RWPE2 (cell line): ENCODE measurements at regions not wholly inside any gene's neighbourhood (a gene's known extent, or its start where the extent isn't known, plus 50 kb on each side); places are given as distances from the start of the nearest gene placed in this dataset.

Source experiments
- ATAC-seq: fragments of 200-7000 bp; cut with Tn5 transposase; 3 replicates; pipeline ENCODE4 v1.9.1; 2021; ENCODE audit warnings: low read depth
- DNase-seq: peaks from one replicate; pipeline ENCODE4 v3.0.0-alpha.2; 2020; ENCODE audit warnings: low spot score
- H3K27ac ChIP-seq: fragments of 450-650 bp; 2 replicates; pipeline ENCODE4 v1.5.1; 2017; ENCODE audit warnings: mild to moderate bottlenecking; ENCODE audit not compliant: poor library complexity, severe bottlenecking
- H3K27me3 ChIP-seq: fragments of 250-450 bp; sonication (Bioruptor Pico); 2 replicates; pipeline ENCODE4 v1.5.1; 2021; ENCODE audit warnings: mild to moderate bottlenecking, moderate library complexity; ENCODE audit not compliant: insufficient read depth, poor library complexity, severe bottlenecking
- H3K36me3 ChIP-seq: fragments of 250-450 bp; sonication (Bioruptor Pico); 2 replicates; pipeline ENCODE4 v1.5.1; 2020; ENCODE audit warnings: low read depth, mild to moderate bottlenecking, moderate library complexity
- H3K4me1 ChIP-seq: fragments of 250-450 bp; sonication (Bioruptor Pico); 2 replicates; pipeline ENCODE4 v1.5.1; 2021; ENCODE audit warnings: mild to moderate bottlenecking, moderate library complexity; ENCODE audit not compliant: insufficient read depth, poor library complexity, severe bottlenecking
- H3K4me3 ChIP-seq: fragments of 250-450 bp; sonication (Bioruptor Pico); 2 replicates; pipeline ENCODE4 v1.5.1; 2021; ENCODE audit warnings: mild to moderate bottlenecking, moderate library complexity; ENCODE audit not compliant: severe bottlenecking
- H3K9me3 ChIP-seq: fragments of 250-450 bp; sonication (Bioruptor Pico); 2 replicates; pipeline ENCODE4 v1.5.1; 2021; ENCODE audit warnings: mild to moderate bottlenecking, moderate library complexity; ENCODE audit not compliant: severe bottlenecking
- CTCF ChIP-seq: fragments of 450-650 bp; IDR thresholded peaks from one replicate; pipeline ENCODE4 v1.5.1; 2017; ENCODE audit warnings: mild to moderate bottlenecking, moderate library complexity; ENCODE audit not compliant: poor library complexity, severe bottlenecking

GRCh38 chr11:79897896-79898295, 457.1 kb upstream of the TENM4 start:
- no peak for ATAC-seq
- H3K4me1 ChIP-seq: no peaks in the 10 kb centered on the region

GRCh38 chr11:79896258-79896657, 455.4 kb upstream of the TENM4 start:
- no peaks in the 10 kb centered on the region for H3K27me3 ChIP-seq
- DNase-seq (no peak), ATAC-seq (peak; percentile 49; the same call in 1 of the 3 replicates)
- H3K36me3 ChIP-seq: no peaks in the 10 kb centered on the region
- H3K4me3 ChIP-seq: no peak overlapping the region
- H3K4me1 ChIP-seq: no peaks in the 10 kb centered on the region
- H3K27ac ChIP-seq: no peak overlapping the region
- peaks cover 3% of the 10 kb centered on the region for H3K9me3 ChIP-seq
- no peak for TF ChIP-seq CTCF

More at GRCh38 chr11:79897896-79898295, 457.1 kb upstream of the TENM4 start:
- Histone ChIP-seq H3K27ac (no peak overlapping the region), H3K4me3 (no peak overlapping the region), H3K9me3 (peaks cover 3% of the 10 kb centered on the region), H3K27me3 (no peaks in the 10 kb centered on the region), H3K36me3 (no peaks in the 10 kb centered on the region)
- TF ChIP-seq CTCF: no peak
- DNase-seq: no peak

GRCh38 chr11:79894111-79894510, 453.3 kb upstream of the TENM4 start:
- no peaks in the 10 kb centered on the region for H3K4me1 ChIP-seq
- no peak overlapping the region for H3K4me3 ChIP-seq
- no peak for DNase-seq
- no peak for TF ChIP-seq CTCF
- no peak for ATAC-seq
- H3K27me3 ChIP-seq: no peaks in the 10 kb centered on the region
- H3K9me3 ChIP-seq: peaks cover 3% of the 10 kb centered on the region
- no peak overlapping the region for H3K27ac ChIP-seq
- no peaks in the 10 kb centered on the region for H3K36me3 ChIP-seq

- no peak overlapping the region for H3K4me3 ChIP-seq
- H3K9me3 ChIP-seq: no peaks in the 10 kb centered on the region
- ATAC-seq (no peak), DNase-seq (no peak)
- TF ChIP-seq CTCF: no peak
- no peaks in the 10 kb centered on the region for H3K36me3 ChIP-seq
- no peak overlapping the region for H3K27ac ChIP-seq
- H3K4me1 ChIP-seq: no peaks in the 10 kb centered on the region
- no peaks in the 10 kb centered on the region for H3K27me3 ChIP-seq
Measured at GRCh38 chr11:79890272-79890671, 449.4 kb upstream of the TENM4 start.

GRCh38 chr11:79864882-79865281, 424.1 kb upstream of the TENM4 start:
- no peaks in the 10 kb centered on the region for H3K36me3 ChIP-seq
- H3K27ac ChIP-seq: no peak overlapping the region
- H3K9me3 ChIP-seq: no peaks in the 10 kb centered on the region
- no peak for TF ChIP-seq CTCF
- DNase-seq (no peak), ATAC-seq (no peak)
- no peaks in the 10 kb centered on the region for H3K27me3 ChIP-seq
- no peaks in the 10 kb centered on the region for H3K4me1 ChIP-seq
- no peak overlapping the region for H3K4me3 ChIP-seq
